GM18505 (cell line): ENCODE measurements at regions not wholly inside any gene's neighbourhood (a gene's known extent, or its start where the extent isn't known, plus 50 kb on each side); places are given as distances from the start of the nearest gene placed in this dataset.
"Not testable (repeated sequence)": the region's sequence is repeated elsewhere in the genome, so short reads cannot be mapped to it uniquely, and the experiment has no call there.

Experiments used
- ATAC-seq: cut with Tn5 transposase; IDR thresholded peaks from one replicate; pipeline ENCODE4 v1.9.1; 2021; ENCODE audit not compliant: unreplicated experiment
- POLR2A ChIP-seq: IDR thresholded peaks from 4 replicates; pipeline ENCODE4 v1.6.1; 2011; ENCODE audit warnings: borderline replicate concordance; ENCODE audit not compliant: insufficient read depth, insufficient read length; ENCODE audit errors: extremely low read depth

DNA sequence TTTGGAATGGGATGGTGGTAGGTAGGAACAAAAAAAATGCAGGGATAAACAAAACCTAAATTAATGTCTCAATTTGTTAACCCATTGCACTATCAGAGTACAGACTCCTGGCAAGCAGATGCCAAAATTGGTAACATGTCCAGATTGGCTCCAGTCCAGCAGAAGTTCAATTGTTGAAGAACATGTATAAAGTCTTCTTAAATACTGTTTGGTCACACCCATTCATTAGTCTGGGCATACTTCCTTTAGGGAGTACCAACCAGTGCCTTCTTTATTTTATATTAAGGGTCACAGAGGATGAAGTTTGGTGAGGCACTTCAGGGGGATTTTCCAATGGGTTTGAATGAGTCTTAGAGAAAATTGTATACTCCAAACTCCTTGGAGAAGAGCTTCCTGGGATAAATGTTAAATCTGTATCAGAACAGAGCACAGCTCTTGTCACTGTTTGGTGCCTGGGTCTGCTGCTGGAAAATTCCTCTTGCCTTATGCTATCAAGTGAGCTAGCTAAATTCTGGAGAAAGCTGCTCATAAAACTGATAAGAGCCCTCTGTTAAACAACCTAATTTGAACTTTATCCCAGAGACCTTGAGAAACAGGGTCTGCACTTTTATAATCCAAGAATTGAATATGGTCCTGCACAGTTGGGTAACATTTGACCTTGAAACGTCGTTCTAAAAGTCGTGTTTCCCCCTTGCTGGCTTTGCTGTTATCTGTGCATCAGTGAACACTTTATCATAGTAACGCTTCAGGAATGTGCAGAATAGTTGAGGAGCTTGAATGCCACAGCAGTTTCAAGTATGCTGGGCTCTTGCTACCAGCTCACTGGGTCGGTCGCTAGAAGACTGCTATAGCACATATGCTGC lies 334.1 kb upstream of the CITED2 start:
- no peak for ATAC-seq
- no peak for TF ChIP-seq POLR2A

DNA sequence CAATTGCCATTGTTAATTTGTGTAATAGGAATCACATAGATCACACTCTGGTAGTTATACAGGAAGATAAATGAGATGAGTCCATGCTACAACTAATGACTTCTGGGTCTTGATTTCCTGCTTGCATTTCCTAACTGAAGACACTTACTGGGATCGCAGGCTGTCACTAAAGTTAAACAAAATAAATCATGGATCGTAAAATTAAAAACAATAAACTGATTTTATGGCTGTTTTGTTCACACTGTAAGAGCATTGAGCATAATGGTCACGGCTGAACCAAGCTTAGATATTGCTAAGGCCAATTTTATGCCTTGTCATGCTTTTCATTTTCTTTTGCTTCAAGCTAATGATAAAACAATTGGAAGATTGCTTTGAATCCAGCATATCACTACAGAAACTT lies 332.5 kb upstream of the CITED2 start:
- no peak for ATAC-seq
- no peak for TF ChIP-seq POLR2A

DNA sequence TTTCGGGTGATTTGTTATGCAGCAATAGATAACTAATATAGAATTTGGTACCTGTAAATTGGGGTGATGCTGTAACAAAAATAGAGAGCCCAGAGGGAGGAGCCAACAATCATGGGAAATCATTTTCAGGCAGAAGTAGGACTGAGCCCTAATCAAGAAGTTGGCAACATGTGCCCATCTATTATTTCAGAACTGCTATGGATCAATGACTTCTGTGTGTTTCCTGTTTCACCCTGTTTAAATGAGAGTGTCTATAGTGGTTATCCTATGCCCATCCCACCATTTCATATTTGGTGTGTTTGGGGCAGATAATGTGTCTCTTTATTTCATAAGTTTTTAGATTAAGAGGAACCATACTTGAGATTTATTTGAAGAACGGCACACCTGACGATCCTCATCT lies 330.8 kb upstream of the CITED2 start:
- ATAC-seq = no peak
- no peak for TF ChIP-seq POLR2A

DNA sequence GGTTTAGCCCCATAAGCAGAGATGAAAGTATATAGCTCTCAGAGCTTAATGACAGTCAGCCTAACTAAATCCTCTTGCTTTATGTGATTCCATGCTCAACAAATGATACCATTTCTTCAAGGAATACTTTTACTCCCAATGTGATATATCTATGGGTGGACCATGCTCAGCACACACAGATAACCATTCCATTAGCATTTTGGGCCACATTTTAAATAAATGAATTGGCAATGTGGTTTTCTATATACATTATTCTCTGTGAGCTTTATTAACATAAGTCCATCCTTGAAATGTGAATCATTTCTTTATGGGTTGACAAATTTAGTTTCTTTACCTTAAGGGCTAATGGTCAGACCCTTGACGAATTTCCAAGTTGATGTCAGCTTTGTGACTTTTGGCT lies 329.3 kb upstream of the CITED2 start:
- no peak for ATAC-seq
- TF ChIP-seq POLR2A = no peak

DNA sequence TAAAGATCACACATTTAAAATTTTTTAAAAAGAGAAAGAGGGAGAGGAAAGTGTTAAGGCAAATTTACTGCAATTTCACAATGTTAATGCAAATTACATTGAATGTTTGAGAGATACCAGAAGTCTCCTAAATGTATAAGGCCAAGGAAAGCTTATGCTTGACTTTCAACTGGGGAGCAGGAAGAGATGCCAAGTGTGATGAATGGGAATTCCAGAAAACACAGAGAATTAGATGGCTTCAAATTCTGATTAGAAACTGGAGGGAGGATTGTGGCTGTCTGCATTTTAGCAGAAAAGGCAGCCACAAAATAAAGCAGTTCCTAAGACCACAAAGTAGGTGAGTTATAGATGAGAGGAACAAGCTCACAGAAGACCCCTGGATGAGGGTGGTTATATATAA lies 328.3 kb upstream of the CITED2 start:
- ATAC-seq = no peak
- no peak for TF ChIP-seq POLR2A

DNA sequence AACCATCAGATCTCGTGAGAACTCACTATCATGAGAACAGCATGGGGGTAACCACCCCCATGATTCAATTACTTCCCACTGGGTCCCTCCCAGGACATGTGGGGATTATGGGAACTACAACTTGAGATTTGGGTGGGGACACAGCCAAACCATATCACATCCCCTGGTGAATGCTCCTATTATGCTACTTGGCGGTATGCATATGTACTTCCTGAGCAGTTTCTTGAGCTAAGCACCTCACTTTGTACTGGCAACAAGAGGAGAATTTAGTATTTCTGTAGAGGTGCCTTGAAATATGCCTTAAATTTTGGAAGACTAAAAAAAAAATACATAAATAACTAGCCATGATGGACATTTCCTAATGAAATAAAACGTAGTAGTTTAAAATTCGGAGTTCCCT lies 327.2 kb upstream of the CITED2 start:
- no peak for TF ChIP-seq POLR2A
- ATAC-seq = no peak

DNA sequence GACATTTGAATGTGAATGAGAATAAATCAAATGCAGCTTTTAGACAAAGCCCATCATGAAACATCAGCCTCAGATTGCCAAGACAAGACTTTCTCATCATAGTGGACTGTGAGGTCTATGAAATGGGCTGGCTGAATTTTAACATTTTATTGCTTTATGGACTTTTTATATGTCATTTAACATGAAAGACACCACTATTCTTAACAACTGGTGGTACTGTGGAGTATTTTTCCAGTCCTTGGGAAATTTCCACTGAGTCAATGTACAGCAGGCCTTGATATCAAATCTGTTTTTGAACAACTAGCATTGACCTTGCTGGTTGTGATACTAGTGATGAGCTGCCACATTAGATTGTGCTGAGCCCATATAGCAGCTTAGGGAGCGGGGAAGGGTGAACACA lies 326.6 kb upstream of the CITED2 start:
- TF ChIP-seq POLR2A = no peak
- no peak for ATAC-seq

DNA sequence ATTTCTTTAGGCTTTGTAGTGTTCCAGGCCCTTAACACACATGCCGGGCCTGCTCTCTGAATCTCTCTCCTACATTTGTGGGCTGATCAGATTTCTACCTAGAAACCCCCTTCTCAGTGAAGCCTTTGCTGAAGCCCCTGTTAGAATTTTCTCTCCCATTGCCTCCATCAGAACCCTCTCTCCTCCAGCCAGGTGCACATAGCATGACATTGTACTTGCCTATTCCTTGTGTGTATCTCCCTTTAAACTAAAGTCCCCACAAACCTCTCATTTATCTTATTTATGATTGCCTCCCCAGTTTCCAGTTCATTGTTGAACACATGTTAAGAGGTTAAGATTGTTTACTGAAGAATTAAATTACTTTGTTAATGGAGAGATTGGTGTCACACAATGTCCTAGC lies 325.5 kb upstream of the CITED2 start:
- no peak for TF ChIP-seq POLR2A
- no peak for ATAC-seq

DNA sequence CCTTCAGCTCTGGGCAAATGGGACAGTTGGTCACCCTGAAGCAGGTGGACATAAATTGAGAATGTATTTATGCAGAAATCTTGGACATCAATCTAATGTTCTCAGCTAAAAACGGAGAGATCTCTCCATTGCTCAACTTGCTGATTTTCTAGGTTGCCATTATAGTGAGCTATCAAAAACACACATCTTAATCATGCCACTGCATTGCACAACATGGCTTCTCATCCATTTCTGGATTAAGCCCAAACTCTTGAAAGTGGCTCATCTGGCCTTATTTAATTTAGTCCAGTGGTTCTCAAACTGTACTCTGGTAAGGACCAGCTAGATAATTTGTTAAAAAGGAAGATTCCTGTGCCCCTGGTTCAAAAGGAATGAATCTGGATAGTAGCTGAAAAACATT lies 324.9 kb upstream of the CITED2 start:
- no peak for TF ChIP-seq POLR2A
- no peak for ATAC-seq

DNA sequence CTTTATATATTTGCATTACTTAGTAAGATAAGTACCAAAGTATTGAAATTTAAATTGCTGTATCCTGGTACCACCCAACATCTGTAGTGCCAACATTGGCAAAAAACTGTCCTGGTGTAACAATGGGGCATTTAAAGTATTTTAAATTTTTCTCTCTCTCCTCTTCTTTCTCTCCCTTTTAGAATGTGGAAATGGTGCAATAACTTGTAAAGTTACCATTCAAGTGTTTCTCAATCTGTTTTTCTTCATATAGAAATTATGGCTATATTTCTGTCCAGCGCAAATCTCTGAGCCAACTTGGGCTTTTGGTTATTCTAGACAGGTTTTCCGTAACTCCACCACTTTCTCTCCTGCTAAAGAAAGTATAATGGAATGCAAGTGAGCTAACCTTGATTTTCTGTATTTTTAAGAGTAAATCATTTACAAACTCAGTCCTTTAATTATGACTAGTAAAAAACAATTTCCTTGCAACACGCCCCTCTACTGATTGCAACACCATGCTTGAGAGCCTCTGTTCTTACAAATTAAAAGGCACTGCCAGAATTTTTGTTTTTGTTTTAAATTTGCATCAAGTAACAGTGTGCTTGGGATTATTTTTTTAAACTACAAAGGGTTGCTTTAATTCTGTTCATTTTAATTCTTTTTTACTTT lies 324.2 kb upstream of the CITED2 start:
- no peak for TF ChIP-seq POLR2A
- ATAC-seq = no peak

DNA sequence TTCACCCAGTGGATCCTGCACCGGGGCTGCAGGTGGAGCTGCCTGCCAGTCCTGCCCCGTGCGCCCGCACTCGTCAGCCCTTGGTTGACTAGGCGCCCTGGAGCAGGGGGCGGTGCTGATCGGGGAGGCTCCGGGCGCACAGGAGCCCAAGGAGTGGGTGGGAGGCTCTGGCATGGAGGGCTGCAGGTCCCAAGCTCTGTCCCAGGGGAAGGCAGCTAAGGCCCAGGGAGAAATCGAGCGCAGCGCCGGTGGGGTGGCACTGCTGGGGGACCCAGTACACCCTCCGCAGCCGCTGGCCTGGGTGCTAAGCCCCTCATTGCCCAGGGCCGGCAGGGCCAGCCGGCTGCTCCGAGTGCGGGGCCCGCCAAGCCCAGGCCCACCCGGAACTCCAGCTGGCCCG lies 323.4 kb upstream of the CITED2 start:
- ATAC-seq = not testable (repeated sequence)

DNA sequence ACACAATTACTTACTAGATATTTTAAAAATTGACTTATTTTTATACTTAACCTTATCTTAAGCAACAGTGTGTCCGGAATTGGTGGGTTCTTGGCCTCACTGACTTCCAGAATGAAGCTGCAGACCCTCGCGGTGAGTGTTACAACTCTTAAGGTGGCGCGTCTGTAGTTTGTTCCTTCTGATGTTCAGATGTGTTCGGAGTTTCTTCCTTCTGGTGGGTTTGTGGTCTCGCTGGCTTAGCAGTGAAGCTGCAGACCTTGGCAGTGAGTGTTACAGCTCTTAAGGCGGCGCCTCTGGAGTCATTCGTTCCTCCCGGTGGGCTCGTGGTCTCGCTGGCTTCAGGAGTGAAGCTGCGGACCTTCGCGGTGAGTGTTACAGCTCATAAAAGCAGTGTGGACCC lies 322.5 kb upstream of the CITED2 start:
- not testable (repeated sequence) for ATAC-seq

DNA sequence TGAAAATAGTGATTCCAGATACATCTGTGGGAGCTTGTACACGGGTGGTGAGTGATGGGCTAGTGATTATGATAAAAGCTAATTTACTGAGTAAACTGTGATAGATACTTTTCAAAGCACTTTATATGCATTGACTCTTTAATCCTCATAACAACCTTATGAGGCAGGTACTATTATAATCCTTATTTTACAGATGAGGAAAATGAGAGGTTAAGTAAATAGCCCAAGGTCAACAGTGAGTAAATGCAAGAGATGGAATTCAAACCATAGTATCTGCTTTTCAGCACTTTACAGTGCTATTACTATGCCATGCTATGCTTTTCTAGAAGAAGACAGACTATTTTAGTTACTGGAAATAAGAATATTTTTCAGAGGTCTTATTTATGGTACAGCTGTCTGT lies 320.9 kb upstream of the CITED2 start:
- no peak for ATAC-seq
- no peak for TF ChIP-seq POLR2A

DNA sequence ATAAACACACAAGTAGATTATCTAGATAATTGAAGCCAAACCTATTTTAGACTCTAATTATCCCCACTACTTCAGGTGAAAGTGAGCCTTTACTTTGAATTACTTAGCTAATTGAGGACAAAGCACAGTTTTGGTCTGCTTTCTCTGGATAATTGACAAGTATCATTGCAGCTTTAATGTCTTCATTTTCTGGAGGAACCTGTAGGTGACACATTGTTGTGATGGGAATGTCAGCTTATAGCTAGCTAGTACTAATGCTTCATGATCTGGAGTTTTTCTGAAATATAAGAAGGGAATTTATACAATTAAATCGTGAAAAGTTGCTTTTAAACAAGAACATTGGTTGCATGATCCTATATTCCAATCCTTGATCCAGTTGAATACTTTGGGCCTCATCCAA lies 319.3 kb upstream of the CITED2 start:
- no peak for ATAC-seq
- TF ChIP-seq POLR2A = no peak
